HG02884 (cell line): ENCODE measurements at regions not wholly inside any gene's neighbourhood (a gene's known extent, or its start where the extent isn't known, plus 50 kb on each side); places are given as distances from the start of the nearest gene placed in this dataset.
"Not testable (repeated sequence)": the region's sequence is repeated elsewhere in the genome, so short reads cannot be mapped to it uniquely, and the experiment has no call there.

Experiments
- ATAC-seq: cut with Tn5 transposase; IDR thresholded peaks from one replicate; pipeline ENCODE4 v1.9.1; 2021; ENCODE audit warnings: mild to moderate bottlenecking, moderate library complexity; ENCODE audit not compliant: unreplicated experiment

GRCh38 chr9:94033383-94033782, 50.9 kb upstream of the PTPDC1 start:
- ATAC-seq = no peak

GRCh38 chr9:94031946-94032345, 52.3 kb upstream of the PTPDC1 start:
- ATAC-seq = no peak

GRCh38 chr9:94031380-94031779, 52.9 kb upstream of the PTPDC1 start:
- no peak for ATAC-seq

GRCh38 chr9:94030318-94031179, 53.7 kb upstream of the PTPDC1 start:
- ATAC-seq = peak; percentile 98

- ATAC-seq = no peak
These were observed 54.3 kb upstream of the PTPDC1 start for GRCh38 chr9:94029932-94030317.

GRCh38 chr9:94026816-94027215, 57.4 kb upstream of the PTPDC1 start:
- no peak for ATAC-seq

- not testable (repeated sequence) for ATAC-seq
These were observed 61.8 kb upstream of the PTPDC1 start for GRCh38 chr9:94022476-94022875.

GRCh38 chr9:94020836-94021235, 63.4 kb upstream of the PTPDC1 start:
- ATAC-seq = not testable (repeated sequence)

- ATAC-seq = no peak
These were observed 63.5 kb upstream of the BARX1 start for GRCh38 chr9:94018628-94019027.

- no peak for ATAC-seq
These were observed 62.9 kb upstream of the BARX1 start for GRCh38 chr9:94017939-94018531.

- ATAC-seq = no peak
These were observed 61.6 kb upstream of the BARX1 start for GRCh38 chr9:94016744-94017143.

GRCh38 chr9:94014920-94015319, 59.8 kb upstream of the BARX1 start:
- ATAC-seq = no peak

GRCh38 chr9:94014066-94014654, 59.0 kb upstream of the BARX1 start:
- ATAC-seq = no peak

GRCh38 chr9:94010980-94011533, 55.9 kb upstream of the BARX1 start:
- no peak for ATAC-seq

GRCh38 chr9:94005272-94005901, 50.2 kb upstream of the BARX1 start:
- no peak for ATAC-seq
